ENCODE measurements at regions not wholly inside any gene's neighbourhood (a gene's known extent, or its start where the extent isn't known, plus 50 kb on each side); places are given as distances from the start of the nearest gene placed in this dataset.

GRCh38 chr4:176387571-176387970 is 67.8 kb downstream of the SPCS3 start:
- H3K56ac ChIP-seq (ENCODE audit: insufficient read length, low read depth, low read length), result no peak overlapping the region
- H2BK12ac ChIP-seq (ENCODE audit: insufficient read length, low read depth, low read length), result no peak overlapping the region
- no peak overlapping the region for H3K27ac Mint-ChIP-seq
- no peak overlapping the region for H2BK20ac ChIP-seq (ENCODE audit: low read depth, low read length, poor library complexity, severe bottlenecking)
- H2BK5ac ChIP-seq (ENCODE audit: insufficient read length, low read length), result no peak overlapping the region
- H3K79me1 ChIP-seq (ENCODE audit: insufficient read depth, low read depth, low read length, poor library complexity, severe bottlenecking), result no peaks in the 10 kb centered on the region
- H2AFZ ChIP-seq (ENCODE audit: low read length), result no peak overlapping the region
- no peak overlapping the region for H4K5ac ChIP-seq (ENCODE audit: insufficient read length, low read depth, low read length)
- H3K4me2 ChIP-seq (ENCODE audit: insufficient read depth, insufficient read length, low read length), result no peak overlapping the region
- H3K27me3 Mint-ChIP-seq (ENCODE audit: low read depth), result no peaks in the 10 kb centered on the region
- no peak overlapping the region for H2AK5ac ChIP-seq (ENCODE audit: insufficient read length, low read length)
- H3K23me2 ChIP-seq (ENCODE audit: insufficient read length, low read depth, low read length, poor library complexity, severe bottlenecking), result no peaks in the 10 kb centered on the region
- H3K9ac ChIP-seq (ENCODE audit: extremely low read depth, insufficient read length, low read length), result no peak overlapping the region
- H3K18ac ChIP-seq (ENCODE audit: insufficient read length, low read depth, low read length), result no peak overlapping the region
- no peak overlapping the region for H4K91ac ChIP-seq (ENCODE audit: insufficient read length, low read depth, low read length)
- no peaks in the 10 kb centered on the region for H4K20me1 ChIP-seq (ENCODE audit: control insufficient read depth, insufficient read depth, insufficient read length)
- TF ChIP-seq CTCF (conservative IDR thresholded peaks at IDR 0.05), result no peak
- no peak overlapping the region for H3K14ac ChIP-seq (ENCODE audit: insufficient read depth, low read length)
- H3K79me2 ChIP-seq (ENCODE audit: insufficient read depth, low read length), result no peaks in the 10 kb centered on the region
- no peaks in the 10 kb centered on the region for H3K36me3 Mint-ChIP-seq (ENCODE audit: insufficient read depth in 1 of 3, low read depth in 3 of 3)
- no peak overlapping the region for H3K23ac ChIP-seq (ENCODE audit: insufficient read length, low read depth, low read length)
- no peak overlapping the region for H2BK15ac ChIP-seq (ENCODE audit: low read depth, low read length)
- H3K4me1 Mint-ChIP-seq, result no peaks in the 10 kb centered on the region
- DNase-seq, result no peak
- no peaks in the 10 kb centered on the region; a peak in 2 of 5 replicates for H3K9me3 Mint-ChIP-seq
- H3K4me1 ChIP-seq (ENCODE audit: insufficient read depth, low read length), result no peaks in the 10 kb centered on the region
- no peaks in the 10 kb centered on the region for H3K9me3 ChIP-seq (ENCODE audit: control insufficient read depth, low read depth, low read length)
- no CpG with 5 or more reads among the region's 1 CpG for WGBS (ENCODE audit: extremely low coverage, insufficient read length, low lambda C conversion rate)
- H4K8ac ChIP-seq (replicated peaks; ENCODE audit: insufficient read length, low read depth, low read length), result no peak overlapping the region
- no peak overlapping the region for H3K4me3 Mint-ChIP-seq
- no peak overlapping the region for H3K4ac ChIP-seq (ENCODE audit: low read depth, low read length)
- no peaks in the 10 kb centered on the region for H3K27me3 ChIP-seq (ENCODE audit: insufficient read depth, low read length)
- no peak overlapping the region for H3K27ac ChIP-seq (ENCODE audit: insufficient read length, low read depth, low read length)
- H3T11ph ChIP-seq (ENCODE audit: low read length), result no peak overlapping the region
- H2BK120ac ChIP-seq (ENCODE audit: low read depth, low read length, poor library complexity, severe bottlenecking), result no peak overlapping the region
